Loucy (cell line): ENCODE measurements at regions not wholly inside any gene's neighbourhood (a gene's known extent, or its start where the extent isn't known, plus 50 kb on each side); places are given as distances from the start of the nearest gene placed in this dataset.

Experiments used
- CTCF ChIP-seq: fragments of 200-600 bp; sonication (generic); conservative IDR thresholded peaks from 2 replicates; pipeline ENCODE4 v1.5.1; 2014; ENCODE audit warnings: mild to moderate bottlenecking, antibody characterized with exemption, low read length
- EZH2phosphoT487 ChIP-seq: fragments of 200-600 bp; IDR thresholded peaks from 2 replicates; pipeline ENCODE4 v1.6.1; 2018; ENCODE audit warnings: antibody characterized with exemption, mild to moderate bottlenecking, moderate library complexity, borderline replicate concordance

DNA sequence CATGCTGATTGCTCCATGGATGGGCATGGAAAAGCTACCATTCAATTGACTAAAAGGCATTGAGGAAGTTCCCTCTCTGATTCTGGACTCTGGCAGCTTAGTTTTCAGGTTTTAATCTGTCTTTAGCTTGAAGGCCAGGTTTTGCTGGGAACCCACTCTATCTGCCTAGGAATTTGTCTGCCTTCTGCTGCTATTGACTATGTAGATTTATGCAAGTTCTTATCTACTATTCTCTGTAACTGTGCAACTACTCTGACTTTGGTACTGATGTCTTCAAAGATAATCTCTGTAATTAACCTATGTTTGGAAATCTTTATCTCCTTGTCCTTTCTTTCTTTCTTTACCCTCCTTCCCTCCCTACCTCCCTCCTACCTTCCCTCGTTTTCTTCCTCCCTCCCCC lies 178.8 kb downstream of the DSEL start:
- no peak for TF ChIP-seq CTCF
- TF ChIP-seq EZH2phosphoT487 = no peak
